Memory B cell (primary cell): ENCODE measurements at regions not wholly inside any gene's neighbourhood (a gene's known extent, or its start where the extent isn't known, plus 50 kb on each side); places are given as distances from the start of the nearest gene placed in this dataset.

Experiments used
- ATAC-seq: fragments of 150-1000 bp; cut with Tn5 transposase; 2 replicates; pipeline ENCODE4 v1.10.0; 2021; ENCODE audit warnings: low read depth, mild to moderate bottlenecking, moderate library complexity
- DNase-seq, 2 donors: peaks; one replicate each; pipeline ENCODE4 v3.0.0; 2022; ENCODE audit warnings: low spot score in 2 of 2
- H3K27ac Mint-ChIP-seq: one replicate; pipeline ENCODE4 v1.8.0; 2022; ENCODE audit warnings: mild to moderate bottlenecking, moderate library complexity, mixed read lengths
- H3K27me3 Mint-ChIP-seq: one replicate; pipeline ENCODE4 v1.8.0; 2022; ENCODE audit warnings: mixed read lengths
- H3K36me3 Mint-ChIP-seq: one replicate; pipeline ENCODE4 v1.8.0; 2022; ENCODE audit warnings: mild to moderate bottlenecking, mixed read lengths
- H3K4me1 Mint-ChIP-seq: one replicate; pipeline ENCODE4 v1.8.0; 2022; ENCODE audit warnings: mixed read lengths
- H3K4me3 Mint-ChIP-seq: one replicate; pipeline ENCODE4 v1.8.0; 2022; ENCODE audit warnings: mild to moderate bottlenecking, moderate library complexity, mixed read lengths
- H3K9me3 Mint-ChIP-seq: one replicate; pipeline ENCODE4 v1.8.0; 2022; ENCODE audit warnings: mixed read lengths

DNA sequence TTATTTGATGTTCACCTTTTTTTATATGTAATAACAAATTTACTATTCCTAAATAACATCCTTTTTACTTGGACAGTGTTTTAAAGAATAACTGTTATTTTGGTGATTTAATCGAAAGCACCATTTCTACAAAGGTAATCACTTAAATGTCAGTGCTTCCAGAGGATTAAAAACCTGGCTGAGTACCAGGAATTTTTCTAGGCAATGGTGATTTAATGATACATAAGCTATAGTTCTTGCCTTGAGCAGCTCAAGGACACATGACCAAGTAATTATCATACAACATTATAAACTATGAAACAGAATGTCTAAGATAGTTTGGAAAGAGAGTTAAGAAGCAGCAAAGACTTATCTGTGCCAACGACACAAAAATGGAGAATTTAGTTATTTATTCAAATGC is 1291.9 kb upstream of the TENM3 start:
- no peak for ATAC-seq
- Mint-ChIP-seq H3K4me1 (no peaks in the 10 kb centered on the region), H3K27ac (no peak overlapping the region), H3K9me3 (no peaks in the 10 kb centered on the region), H3K36me3 (no peaks in the 10 kb centered on the region), H3K4me3 (no peak overlapping the region), H3K27me3 (no peaks in the 10 kb centered on the region)
- DNase-seq = no peak

DNA sequence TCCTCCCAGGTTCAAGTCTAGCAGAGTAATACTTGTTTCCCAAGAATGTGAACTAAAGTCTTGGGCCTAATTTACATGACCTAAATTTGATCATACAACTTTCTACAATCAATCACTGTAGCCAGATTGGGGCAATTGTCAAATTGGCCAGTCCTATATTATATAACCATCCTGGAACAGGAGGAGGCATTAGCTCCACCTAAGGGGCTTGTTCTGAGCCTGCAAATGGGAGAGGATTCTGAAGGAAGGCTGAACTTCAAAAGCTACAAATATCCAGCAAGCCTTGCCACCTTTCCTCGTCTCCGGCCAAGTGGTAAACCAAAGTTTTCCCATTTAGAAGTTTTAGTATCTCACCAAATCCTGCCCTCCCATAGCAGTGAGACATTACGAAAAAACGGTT is 1289.6 kb upstream of the TENM3 start:
- no peak overlapping the region for H3K27ac Mint-ChIP-seq
- ATAC-seq (no peak), DNase-seq (no peak)
- H3K4me1 Mint-ChIP-seq = no peaks in the 10 kb centered on the region
- no peaks in the 10 kb centered on the region for H3K27me3 Mint-ChIP-seq
- H3K4me3 Mint-ChIP-seq = no peak overlapping the region
- H3K9me3 Mint-ChIP-seq = no peaks in the 10 kb centered on the region
- H3K36me3 Mint-ChIP-seq = no peaks in the 10 kb centered on the region

DNA sequence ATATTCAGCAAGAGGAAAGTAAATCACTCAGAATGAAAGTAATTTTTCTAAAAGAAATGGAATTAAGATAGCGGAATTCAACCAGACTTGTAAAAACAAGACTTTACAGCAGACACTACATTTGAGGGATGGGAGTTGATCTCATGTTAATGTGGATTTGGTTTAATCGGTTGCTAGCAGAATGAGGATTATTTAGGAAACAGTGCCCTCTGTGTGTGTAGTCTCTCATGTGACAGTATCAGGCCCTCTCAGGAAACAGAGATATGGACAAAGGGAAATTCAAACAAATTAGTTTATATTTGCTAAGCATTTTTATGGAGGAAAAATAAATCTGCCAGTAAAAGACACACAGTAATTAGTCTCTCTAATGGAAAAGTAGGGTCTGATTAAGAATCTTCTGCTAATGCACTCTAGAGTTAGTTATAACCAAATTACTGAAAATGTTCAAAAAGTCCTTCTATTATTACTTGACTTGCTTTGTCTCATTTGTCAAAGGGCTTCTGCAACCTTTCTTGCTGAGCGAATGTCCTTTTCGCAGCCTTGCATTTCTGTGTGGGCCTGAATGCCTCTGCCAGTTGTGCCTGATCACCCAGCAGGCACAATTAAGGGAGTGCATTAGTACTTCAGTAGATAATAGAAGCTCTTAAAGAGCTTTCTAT is 1282.3 kb upstream of the TENM3 start:
- H3K36me3 Mint-ChIP-seq = no peaks in the 10 kb centered on the region
- H3K27me3 Mint-ChIP-seq = no peaks in the 10 kb centered on the region
- no peaks in the 10 kb centered on the region for H3K9me3 Mint-ChIP-seq
- no peak for DNase-seq
- ATAC-seq = no peak
- no peaks in the 10 kb centered on the region for H3K4me1 Mint-ChIP-seq
- no peak overlapping the region for H3K27ac Mint-ChIP-seq
- no peak overlapping the region for H3K4me3 Mint-ChIP-seq

- no peaks in the 10 kb centered on the region for H3K27me3 Mint-ChIP-seq
- ATAC-seq (no peak), DNase-seq (no peak)
- H3K36me3 Mint-ChIP-seq = no peaks in the 10 kb centered on the region
- no peaks in the 10 kb centered on the region for H3K4me1 Mint-ChIP-seq
- no peak overlapping the region for H3K4me3 Mint-ChIP-seq
- H3K27ac Mint-ChIP-seq = no peak overlapping the region
- H3K9me3 Mint-ChIP-seq = no peaks in the 10 kb centered on the region
Observed at GRCh38 chr4:180962268-180962667, 1280.9 kb upstream of the TENM3 start.

DNA sequence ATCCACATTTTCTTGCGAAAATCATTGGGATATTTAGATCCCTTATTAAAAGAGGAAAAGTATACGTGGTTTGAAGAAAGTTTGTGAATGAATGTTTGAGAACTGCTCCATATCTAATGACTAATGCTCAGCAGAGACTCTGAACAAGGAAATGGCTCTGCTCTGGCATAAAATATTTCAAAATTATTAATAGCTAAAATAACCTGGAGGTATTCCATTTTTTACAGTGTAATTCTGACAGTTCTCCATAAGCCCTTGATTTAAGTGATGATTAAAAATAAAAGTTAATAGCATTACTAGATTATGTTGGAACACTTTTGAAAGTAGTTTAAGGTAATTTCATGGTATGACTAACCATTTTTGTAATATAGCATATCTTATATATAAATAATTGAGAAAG is 1276.9 kb upstream of the TENM3 start:
- no peaks in the 10 kb centered on the region for H3K9me3 Mint-ChIP-seq
- no peaks in the 10 kb centered on the region for H3K4me1 Mint-ChIP-seq
- no peak overlapping the region for H3K27ac Mint-ChIP-seq

GRCh38 chr4:180967936-180968335 is 1275.3 kb upstream of the TENM3 start:
- H3K36me3 Mint-ChIP-seq = no peaks in the 10 kb centered on the region
- H3K4me3 Mint-ChIP-seq = no peak overlapping the region
- DNase-seq = no peak
- H3K27ac Mint-ChIP-seq = no peak overlapping the region
- H3K9me3 Mint-ChIP-seq = peaks cover 3% of the 10 kb centered on the region
- H3K4me1 Mint-ChIP-seq = no peaks in the 10 kb centered on the region
- H3K27me3 Mint-ChIP-seq = no peaks in the 10 kb centered on the region
- no peak for ATAC-seq

More for the DNA sequence above, 1276.9 kb upstream of the TENM3 start:
- no peaks in the 10 kb centered on the region for H3K36me3 Mint-ChIP-seq
- DNase-seq (no peak), ATAC-seq (no peak)
- no peak overlapping the region for H3K4me3 Mint-ChIP-seq
- H3K27me3 Mint-ChIP-seq = no peaks in the 10 kb centered on the region

GRCh38 chr4:180973894-180974293 is 1269.3 kb upstream of the TENM3 start:
- H3K9me3 Mint-ChIP-seq = peaks cover 3% of the 10 kb centered on the region
- H3K36me3 Mint-ChIP-seq = no peaks in the 10 kb centered on the region
- no peak overlapping the region for H3K27ac Mint-ChIP-seq
- H3K27me3 Mint-ChIP-seq = no peaks in the 10 kb centered on the region
- no peak overlapping the region for H3K4me3 Mint-ChIP-seq
- H3K4me1 Mint-ChIP-seq = no peaks in the 10 kb centered on the region
- no peak for DNase-seq
- no peak for ATAC-seq

DNA sequence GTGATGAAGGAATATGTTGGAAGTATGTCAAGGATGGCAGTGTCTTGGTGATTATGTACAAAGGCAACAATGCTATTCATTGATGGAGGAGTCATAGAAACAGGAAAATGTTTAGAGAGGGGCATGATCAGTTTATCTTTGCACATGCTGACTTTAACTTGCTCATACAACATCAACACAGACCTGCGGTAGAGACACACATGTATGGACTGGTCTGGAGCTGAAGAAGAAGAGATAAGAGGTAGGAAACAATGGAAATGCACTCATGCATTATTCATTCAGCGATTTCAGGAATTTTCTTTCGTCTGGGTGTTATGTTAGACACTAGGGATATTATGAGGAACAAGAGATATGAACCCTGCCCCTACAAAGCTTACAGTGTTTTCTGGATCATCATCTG is 1252.3 kb upstream of the TENM3 start:
- H3K27me3 Mint-ChIP-seq = no peaks in the 10 kb centered on the region
- no peaks in the 10 kb centered on the region for H3K36me3 Mint-ChIP-seq
- no peak overlapping the region for H3K4me3 Mint-ChIP-seq
- no peak for ATAC-seq
- H3K9me3 Mint-ChIP-seq = no peaks in the 10 kb centered on the region
- H3K27ac Mint-ChIP-seq = no peak overlapping the region
- DNase-seq = no peak
- H3K4me1 Mint-ChIP-seq = no peaks in the 10 kb centered on the region

GRCh38 chr4:180993244-180993836 is 1249.9 kb upstream of the TENM3 start:
- Mint-ChIP-seq H3K4me1 (no peaks in the 10 kb centered on the region), H3K27ac (no peak overlapping the region), H3K27me3 (no peaks in the 10 kb centered on the region), H3K9me3 (peaks cover 2% of the 10 kb centered on the region), H3K4me3 (no peak overlapping the region), H3K36me3 (no peaks in the 10 kb centered on the region)
- ATAC-seq = no peak
- no peak for DNase-seq

GRCh38 chr4:180994722-180995121 is 1248.5 kb upstream of the TENM3 start:
- Mint-ChIP-seq H3K27ac (no peak overlapping the region), H3K4me1 (no peaks in the 10 kb centered on the region), H3K36me3 (no peaks in the 10 kb centered on the region), H3K9me3 (peaks cover 2% of the 10 kb centered on the region), H3K4me3 (no peak overlapping the region), H3K27me3 (no peaks in the 10 kb centered on the region)
- DNase-seq (no peak), ATAC-seq (no peak)

DNA sequence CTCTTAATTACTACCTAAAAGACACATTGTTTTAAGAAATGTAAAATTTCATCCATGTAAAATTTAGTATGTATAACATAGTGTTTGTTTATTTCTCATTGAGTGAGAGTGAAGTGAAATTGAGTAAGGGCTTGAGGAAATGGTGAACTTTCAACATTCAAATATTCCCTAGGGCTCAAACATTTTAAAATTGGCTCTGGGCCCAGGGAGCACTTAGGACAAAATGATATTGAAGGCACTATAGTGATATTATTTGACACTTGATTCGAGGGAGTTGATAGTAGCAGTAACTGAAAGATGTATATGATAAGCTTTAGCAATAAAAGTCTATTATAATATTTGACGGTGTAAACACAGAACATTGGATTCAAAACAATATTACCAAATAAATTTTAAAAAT is 1244.0 kb upstream of the TENM3 start:
- ATAC-seq = no peak
- no peak overlapping the region for H3K27ac Mint-ChIP-seq
- H3K4me3 Mint-ChIP-seq = no peak overlapping the region
- DNase-seq = no peak
- no peaks in the 10 kb centered on the region for H3K36me3 Mint-ChIP-seq
- H3K27me3 Mint-ChIP-seq = no peaks in the 10 kb centered on the region
- H3K4me1 Mint-ChIP-seq = no peaks in the 10 kb centered on the region
- peaks cover 8% of the 10 kb centered on the region for H3K9me3 Mint-ChIP-seq

- Mint-ChIP-seq H3K4me3 (no peak overlapping the region), H3K27me3 (no peaks in the 10 kb centered on the region), H3K4me1 (no peaks in the 10 kb centered on the region), H3K9me3 (peaks cover 15% of the 10 kb centered on the region), H3K36me3 (no peaks in the 10 kb centered on the region), H3K27ac (no peak overlapping the region)
- DNase-seq (no peak), ATAC-seq (no peak)
Observed at GRCh38 chr4:181004056-181004455, 1239.1 kb upstream of the TENM3 start.

- Mint-ChIP-seq H3K4me1 (no peaks in the 10 kb centered on the region), H3K9me3 (peaks cover 13% of the 10 kb centered on the region)
Observed at GRCh38 chr4:181006499-181007260, 1236.5 kb upstream of the TENM3 start.

DNA sequence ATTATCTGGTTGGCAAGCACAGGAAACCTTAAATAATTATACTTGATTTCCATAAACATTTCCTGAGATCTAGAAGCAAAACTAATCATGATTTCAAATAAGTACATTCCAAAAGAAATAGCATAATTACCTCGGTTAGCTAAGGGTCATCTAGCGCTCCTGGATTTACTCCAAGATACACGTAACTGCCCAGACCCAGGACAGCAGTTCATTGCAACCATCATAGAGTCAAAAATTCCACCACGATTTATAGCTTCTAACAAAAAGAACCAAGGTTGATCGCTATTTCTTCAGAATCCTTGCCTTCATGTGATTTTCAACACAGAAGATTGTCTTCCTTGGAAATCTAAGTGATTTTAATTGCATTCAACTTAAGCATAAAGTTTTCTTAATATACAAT is 1235.5 kb upstream of the TENM3 start:
- ATAC-seq = no peak
- H3K9me3 Mint-ChIP-seq = peaks cover 13% of the 10 kb centered on the region
- H3K27ac Mint-ChIP-seq = no peak overlapping the region
- DNase-seq = no peak
- H3K4me1 Mint-ChIP-seq = no peaks in the 10 kb centered on the region
- no peak overlapping the region for H3K4me3 Mint-ChIP-seq
- no peaks in the 10 kb centered on the region for H3K36me3 Mint-ChIP-seq
- H3K27me3 Mint-ChIP-seq = no peaks in the 10 kb centered on the region

More at GRCh38 chr4:181006499-181007260, 1236.5 kb upstream of the TENM3 start:
- H3K4me3 Mint-ChIP-seq = no peak overlapping the region
- no peaks in the 10 kb centered on the region for H3K27me3 Mint-ChIP-seq
- ATAC-seq = no peak
- H3K27ac Mint-ChIP-seq = no peak overlapping the region
- DNase-seq = no peak
- no peaks in the 10 kb centered on the region for H3K36me3 Mint-ChIP-seq
